ENCODE measurements at regions not wholly inside any gene's neighbourhood (a gene's known extent, or its start where the extent isn't known, plus 50 kb on each side); places are given as distances from the start of the nearest gene placed in this dataset.

DNA sequence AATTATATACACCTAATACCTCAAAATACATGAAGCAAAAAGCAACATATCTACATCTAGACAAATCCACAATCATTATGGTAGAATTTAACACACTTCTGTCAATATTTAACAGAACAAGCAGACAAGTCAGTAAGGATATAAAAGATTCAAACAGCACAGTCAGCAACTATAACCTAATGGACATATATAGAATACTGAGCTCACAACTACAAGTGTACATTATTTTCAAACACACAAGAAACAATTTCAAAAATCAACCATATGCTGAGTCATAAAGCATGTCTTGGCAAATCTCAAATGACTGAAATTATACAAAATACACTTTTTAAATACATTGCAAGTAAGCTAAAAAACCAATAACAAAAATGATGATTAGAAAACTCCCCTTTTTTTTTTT lies 178.0 kb downstream of the TOMM20 start:
- intact Hi-C loops (cut with micrococcal nuclease): no loop called here
- Histone ChIP-seq H3K36me3 (ENCODE audit: control insufficient read depth, insufficient read depth, low read length) (no peaks in the 10 kb centered on the region), H3K9ac (ENCODE audit: insufficient read depth in 1 of 2, low read depth in 2 of 2, low read length in 2 of 2) (no peak overlapping the region), H3K27me3 (ENCODE audit: control insufficient read depth in 2 of 2, insufficient read depth in 2 of 2, low read length in 2 of 2) (no peaks in the 10 kb centered on the region), H3K79me2 (ENCODE audit: control insufficient read depth, insufficient read depth, low read length) (no peaks in the 10 kb centered on the region), H3K4me3 (no peak overlapping the region), H3K27ac (ENCODE audit: extremely low read depth, low read depth, low read length) (no peak overlapping the region), H3K4me1 (replicated peaks in 1 of 2; ENCODE audit: control insufficient read depth in 2 of 2, insufficient read depth in 2 of 2, low read length in 2 of 2) (peaks cover 9 to 11% of the 10 kb centered on the region in 2 experiments; a peak in 4 of 5 replicates), H4K20me1 (replicated peaks; ENCODE audit: control insufficient read depth, insufficient read depth, low read length) (no peaks in the 10 kb centered on the region), H3K9me3 (replicated peaks; ENCODE audit: control insufficient read depth, insufficient read depth, low read depth, low read length) (0 out of 2 replicates have a peak, but pooled peaks cover 3% of the 10 kb centered on the region), H3K9me1 (ENCODE audit: control insufficient read depth, insufficient read depth, low read length) (no peaks in the 10 kb centered on the region), H3K4me2 (ENCODE audit: insufficient read depth, low read length) (no peak overlapping the region), H2AFZ (ENCODE audit: low read depth, low read length) (no peak overlapping the region)
- FAIRE-seq: no peak
- no peak for TF ChIP-seq HIVEP1 (CRISPR knock-in tag; IDR thresholded peaks at IDR 0.05)
- TF ChIP-seq NFATC3 (IDR thresholded peaks at IDR 0.05): no peak
- TF ChIP-seq HMG20B (CRISPR knock-in tag; IDR thresholded peaks at IDR 0.05): no peak
- no peak for TF ChIP-seq TBP (optimal IDR thresholded peaks at IDR 0.05; ENCODE audit: low read depth, low read length)
- no peak for TF ChIP-seq POLR2G (IDR thresholded peaks at IDR 0.05; ENCODE audit: low read depth, low read length)
- TF ChIP-seq MAFG (tag; conservative IDR thresholded peaks at IDR 0.05): peak; percentile 82
- no peak for TF ChIP-seq EP300 (IDR thresholded peaks at IDR 0.05; ENCODE audit: low read length)
- TF ChIP-seq, protein P1, sequence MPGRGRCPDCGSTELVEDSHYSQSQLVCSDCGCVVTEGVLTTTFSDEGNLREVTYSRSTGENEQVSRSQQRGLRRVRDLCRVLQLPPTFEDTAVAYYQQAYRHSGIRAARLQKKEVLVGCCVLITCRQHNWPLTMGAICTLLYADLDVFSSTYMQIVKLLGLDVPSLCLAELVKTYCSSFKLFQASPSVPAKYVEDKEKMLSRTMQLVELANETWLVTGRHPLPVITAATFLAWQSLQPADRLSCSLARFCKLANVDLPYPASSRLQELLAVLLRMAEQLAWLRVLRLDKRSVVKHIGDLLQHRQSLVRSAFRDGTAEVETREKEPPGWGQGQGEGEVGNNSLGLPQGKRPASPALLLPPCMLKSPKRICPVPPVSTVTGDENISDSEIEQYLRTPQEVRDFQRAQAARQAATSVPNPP (IDR thresholded peaks at IDR 0.05; ENCODE audit: borderline replicate concordance, insufficient read depth, insufficient read length): no peak
- TF ChIP-seq C11orf30 (IDR thresholded peaks at IDR 0.05; ENCODE audit: low read depth): peak; percentile 89
- TF ChIP-seq NFE2 (IDR thresholded peaks at IDR 0.05; ENCODE audit: low read depth): peak; percentile 33; the same call in 1 of the 2 replicates
- TF ChIP-seq MAFK (IDR thresholded peaks at IDR 0.05; ENCODE audit: low read length): peak; percentile 62; the same call in 1 of the 2 replicates
- TF ChIP-seq NFE2L1 (tag; IDR thresholded peaks at IDR 0.05; ENCODE audit: borderline replicate concordance, low read depth): no peak
- no peak for TF ChIP-seq IRF2 (CRISPR knock-in tag; IDR thresholded peaks at IDR 0.05)
- no peak for TF ChIP-seq SMARCB1 (IDR thresholded peaks at IDR 0.05; ENCODE audit: insufficient read length, low read depth)
- TF ChIP-seq MAFF (IDR thresholded peaks at IDR 0.05; ENCODE audit: low read length): peak; percentile 57
- TF ChIP-seq, protein P2, sequence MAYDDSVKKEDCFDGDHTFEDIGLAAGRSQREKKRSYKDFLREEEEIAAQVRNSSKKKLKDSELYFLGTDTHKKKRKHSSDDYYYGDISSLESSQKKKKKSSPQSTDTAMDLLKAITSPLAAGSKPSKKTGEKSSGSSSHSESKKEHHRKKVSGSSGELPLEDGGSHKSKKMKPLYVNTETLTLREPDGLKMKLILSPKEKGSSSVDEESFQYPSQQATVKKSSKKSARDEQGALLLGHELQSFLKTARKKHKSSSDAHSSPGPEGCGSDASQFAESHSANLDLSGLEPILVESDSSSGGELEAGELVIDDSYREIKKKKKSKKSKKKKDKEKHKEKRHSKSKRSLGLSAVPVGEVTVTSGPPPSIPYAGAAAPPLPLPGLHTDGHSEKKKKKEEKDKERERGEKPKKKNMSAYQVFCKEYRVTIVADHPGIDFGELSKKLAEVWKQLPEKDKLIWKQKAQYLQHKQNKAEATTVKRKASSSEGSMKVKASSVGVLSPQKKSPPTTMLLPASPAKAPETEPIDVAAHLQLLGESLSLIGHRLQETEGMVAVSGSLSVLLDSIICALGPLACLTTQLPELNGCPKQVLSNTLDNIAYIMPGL (CRISPR knock-in tag; IDR thresholded peaks at IDR 0.05): no peak
- no peak for TF ChIP-seq NFIC (IDR thresholded peaks at IDR 0.05)
- TF ChIP-seq ZNF316 (IDR thresholded peaks at IDR 0.05): peak; percentile 94
- ChIA-PET POLR2A (interaction anchor here (1.0 to 1.4 kb wide), 3 partner anchors 11 to 351 kb away, joined by 3 to 4 read pairs (median 3); no protein-coding TSS in a partner anchor), CTCF (ENCODE audit: low intra/inter-chr PET ratio) (no interaction called here)
- no peak for ATAC-seq
- BruUV-seq (replicated peaks): no TSS peak
- no peak for DNase-seq (ENCODE audit: extremely low read depth in 1 of 4, low spot score in 3 of 4)
- in situ Hi-C loops (cut with MboI): no loop called here

Data from K562 (cell line).